GM20431 (cell line): ENCODE measurements at regions not wholly inside any gene's neighbourhood (a gene's known extent, or its start where the extent isn't known, plus 50 kb on each side); places are given as distances from the start of the nearest gene placed in this dataset.

Experiments used
- in situ Hi-C: fragments of 300-500 bp; cut with MseI, MboI; formaldehyde crosslinking; loops from one replicate; pipeline ENCODE4 v1.15.0; 2020; ENCODE audit warnings: low sequenced_read_pairs; ENCODE audit not compliant: unreplicated experiment

DNA sequence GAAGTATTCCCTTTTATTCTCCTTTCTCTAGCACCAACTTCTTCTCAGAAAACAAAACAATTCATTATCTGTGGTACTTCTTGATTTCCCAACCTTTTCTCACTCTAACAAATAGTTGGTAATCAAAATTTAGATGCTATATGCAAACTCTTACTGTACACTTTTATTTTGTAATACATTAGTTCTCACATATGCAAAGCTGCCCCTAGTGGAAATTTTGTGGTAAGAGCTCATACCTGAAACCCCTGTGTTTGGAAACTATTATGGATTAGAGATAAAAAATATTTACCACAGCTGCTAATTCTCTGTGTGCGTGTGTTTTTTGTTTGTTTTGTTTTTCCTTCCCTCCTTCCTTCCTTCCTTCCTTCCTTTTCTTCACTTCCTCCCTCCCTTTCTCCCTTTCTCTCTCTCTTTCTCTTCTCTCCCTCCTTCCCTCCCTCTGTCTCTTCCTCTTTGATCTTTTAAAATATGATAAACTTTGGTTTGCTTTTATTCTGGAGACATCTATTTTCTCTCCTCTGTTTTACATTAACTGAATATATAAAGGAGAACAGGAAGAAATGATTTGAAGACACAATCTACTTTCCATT is 537.4 kb downstream of the SLITRK6 start:
- in situ Hi-C loops, result no loop called here

DNA sequence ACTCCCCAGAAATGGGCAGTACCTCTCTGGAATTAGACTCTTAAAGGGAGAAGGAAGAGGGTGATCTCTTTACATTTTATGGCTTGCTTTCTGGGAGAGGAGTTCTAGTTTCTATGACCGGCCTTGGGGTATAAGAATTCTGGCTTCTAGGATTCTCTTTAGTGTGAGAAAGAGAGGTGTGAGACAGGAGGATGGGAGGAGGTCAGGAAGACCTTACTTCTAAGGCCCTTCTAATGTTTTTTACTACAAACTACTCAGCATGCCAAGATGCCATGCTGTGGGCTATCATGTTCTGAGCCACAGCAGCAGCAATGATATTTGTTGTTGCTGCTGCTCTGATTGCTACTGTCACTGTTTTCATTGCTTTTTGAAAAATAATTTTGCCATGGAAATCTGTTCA is 538.3 kb downstream of the SLITRK6 start:
- in situ Hi-C loops, result no loop called here

DNA sequence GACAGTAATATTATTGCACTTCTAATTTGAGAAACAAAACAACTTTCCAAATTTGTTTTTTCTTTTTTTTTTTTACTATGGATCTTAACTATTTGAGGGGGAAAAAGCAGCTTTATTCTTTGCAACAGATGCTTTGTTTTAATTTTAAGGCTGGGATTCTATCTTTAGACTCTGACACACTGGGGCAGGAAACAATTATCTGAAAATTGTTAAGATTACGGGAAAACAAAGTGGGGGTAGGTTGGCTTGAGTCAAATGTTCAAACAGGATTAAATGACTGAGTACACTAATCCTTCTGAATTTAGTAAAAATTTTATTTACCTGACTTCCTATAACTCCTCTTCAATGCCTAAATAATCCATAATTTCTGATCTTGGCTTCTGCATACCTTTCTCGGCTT is 543.2 kb downstream of the SLITRK6 start:
- in situ Hi-C loops, result no loop called here

DNA sequence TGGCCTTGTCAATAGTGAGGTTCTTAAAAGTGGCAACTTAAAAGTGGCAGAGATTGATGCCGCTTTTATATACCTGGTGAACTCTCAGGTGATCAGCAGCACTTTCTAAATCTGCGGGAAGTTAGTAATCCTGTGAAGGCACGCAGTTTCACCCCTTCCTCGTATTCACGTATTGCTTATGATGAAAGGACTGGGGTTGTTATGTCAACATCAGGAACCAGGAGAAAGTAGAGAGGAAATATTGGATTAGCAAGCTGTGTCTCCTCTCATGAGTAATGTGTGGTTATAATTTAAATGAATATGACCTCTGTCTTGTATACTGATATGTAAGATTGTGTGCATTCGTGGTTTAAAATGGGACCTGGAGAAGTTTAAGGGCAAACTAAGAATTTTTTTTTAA is 544.6 kb downstream of the SLITRK6 start:
- in situ Hi-C loops, result no loop called here

DNA sequence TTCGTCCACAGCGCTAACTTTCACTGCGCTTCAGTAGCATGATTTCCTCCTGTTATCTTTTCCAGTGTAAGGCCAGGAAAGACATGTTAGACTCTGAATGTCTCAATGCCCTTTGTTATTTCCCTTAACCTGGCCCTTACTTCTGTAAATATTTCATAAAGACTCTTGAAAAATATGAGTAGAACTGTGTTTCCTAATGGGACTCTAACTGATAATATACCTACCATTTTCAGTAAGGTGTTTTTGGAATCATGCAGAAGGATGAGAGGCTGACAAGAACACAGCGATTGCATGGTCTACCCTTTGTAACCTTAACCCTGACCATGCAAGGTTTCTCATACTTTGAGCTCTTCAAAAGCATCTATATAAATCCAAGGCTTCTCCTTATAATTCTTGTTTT is 550.1 kb downstream of the SLITRK6 start:
- in situ Hi-C loops, result no loop called here

DNA sequence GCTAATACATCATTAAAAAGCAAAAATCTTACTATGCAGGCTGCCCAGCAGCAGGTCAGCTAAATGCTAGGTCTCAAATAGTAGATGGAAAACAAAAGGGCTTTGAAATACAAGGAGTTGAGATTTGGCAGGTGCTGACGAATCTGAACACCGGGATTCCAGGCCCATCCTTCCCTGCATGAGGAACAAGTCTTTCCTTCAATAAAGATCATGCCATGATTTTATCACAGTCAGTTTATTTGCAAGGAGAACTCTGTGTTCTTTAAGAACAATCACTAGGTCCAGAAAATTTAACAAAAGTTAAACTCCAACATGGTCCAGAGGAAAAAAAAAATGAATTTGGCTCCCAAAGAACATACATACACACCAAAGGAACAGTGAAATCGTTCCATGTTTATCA is 551.4 kb downstream of the SLITRK6 start:
- in situ Hi-C loops, result no loop called here

DNA sequence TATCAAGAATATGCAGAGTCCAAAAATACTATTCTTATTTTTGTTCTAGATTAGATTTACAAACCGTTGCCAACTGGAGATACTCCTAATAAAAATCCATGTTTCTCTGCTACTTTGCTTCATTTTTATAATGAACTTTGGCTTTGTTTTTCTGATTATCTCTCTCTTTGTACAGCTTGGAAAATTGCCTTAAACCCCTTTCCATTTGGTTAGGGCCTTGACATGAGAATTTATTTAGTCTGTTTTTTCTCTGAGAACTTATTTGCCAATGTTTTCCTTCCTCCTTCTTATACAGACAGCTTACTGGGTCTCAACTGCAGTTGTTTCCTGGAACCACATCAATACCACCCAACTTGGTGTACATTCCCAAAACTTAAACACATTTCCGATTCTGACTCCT is 555.4 kb downstream of the SLITRK6 start:
- in situ Hi-C loops, result no loop called here

DNA sequence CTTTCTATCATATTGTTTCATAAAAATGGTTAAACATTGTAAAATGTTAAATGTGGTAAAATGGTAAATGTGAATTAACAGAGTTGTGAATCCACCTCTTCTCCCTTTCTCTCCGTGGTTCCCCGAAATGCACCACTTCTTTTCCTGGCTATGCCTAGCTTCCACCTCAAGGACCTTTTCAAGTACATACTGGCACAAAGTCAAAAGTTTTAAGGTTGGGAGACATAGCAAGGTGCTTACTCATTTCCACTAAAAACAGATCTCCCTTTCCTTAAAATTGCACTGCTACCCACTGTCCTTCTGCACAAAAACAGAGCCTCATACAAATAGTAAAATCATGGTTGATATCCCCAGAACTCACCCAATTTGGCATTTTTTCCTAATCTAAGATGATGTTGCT is 558.2 kb downstream of the SLITRK6 start:
- in situ Hi-C loops, result no loop called here

DNA sequence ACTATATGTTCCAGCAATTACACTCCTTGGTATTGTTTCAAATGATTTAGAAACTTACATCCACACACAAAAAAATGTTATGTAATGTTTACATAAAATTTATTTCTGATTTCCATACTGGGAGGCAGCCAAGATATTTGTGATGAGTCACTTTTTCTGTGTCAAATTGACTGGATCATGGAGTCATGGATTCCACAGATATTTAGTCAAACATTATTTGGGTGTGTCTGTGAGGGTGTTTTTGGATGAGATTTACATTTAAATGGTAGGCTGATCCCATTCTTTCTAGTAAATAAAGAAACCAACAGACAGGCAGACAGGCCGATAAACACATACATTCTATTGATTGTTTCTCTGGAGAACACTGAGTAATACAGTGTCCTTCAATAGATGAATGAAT is 562.8 kb downstream of the SLITRK6 start:
- in situ Hi-C loops, result no loop called here

DNA sequence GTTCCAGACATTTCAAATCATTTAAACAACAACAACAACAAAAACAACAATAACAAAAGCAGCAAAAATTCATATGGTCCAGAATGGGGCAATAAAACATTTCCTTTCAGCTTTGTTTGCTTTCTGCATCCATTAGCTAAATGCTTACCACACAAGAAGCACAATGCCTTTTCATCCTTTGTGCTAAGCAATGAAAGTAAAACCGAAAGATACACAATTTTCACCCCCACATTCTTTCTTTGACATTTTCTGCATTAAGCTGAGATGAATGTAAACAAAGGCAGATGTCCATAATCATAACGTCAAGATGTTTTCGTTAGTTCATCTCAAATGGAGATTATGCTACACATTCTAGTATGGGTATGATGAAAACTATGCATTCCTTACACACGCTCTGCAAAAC is 568.5 kb downstream of the SLITRK6 start:
- in situ Hi-C loops, result no loop called here

DNA sequence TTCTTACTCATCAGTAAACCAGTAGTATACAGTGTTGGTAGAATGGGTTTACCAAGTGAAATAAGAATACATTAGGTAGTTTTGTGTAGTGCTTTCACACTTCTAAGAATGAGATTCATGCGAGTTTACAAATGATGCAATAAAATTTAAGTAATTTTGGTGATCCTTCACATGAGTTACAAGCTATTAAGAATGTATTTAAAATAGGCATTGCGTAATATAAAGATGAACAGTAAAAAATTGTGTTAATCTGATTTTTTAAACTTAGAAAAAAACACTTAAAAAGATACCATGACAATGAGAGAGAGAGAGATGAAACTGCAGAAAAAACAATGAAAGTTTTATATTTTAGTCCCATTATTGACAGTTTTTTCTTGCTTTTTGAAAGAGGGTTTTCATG is 570.5 kb downstream of the SLITRK6 start:
- in situ Hi-C loops, result no loop called here

DNA sequence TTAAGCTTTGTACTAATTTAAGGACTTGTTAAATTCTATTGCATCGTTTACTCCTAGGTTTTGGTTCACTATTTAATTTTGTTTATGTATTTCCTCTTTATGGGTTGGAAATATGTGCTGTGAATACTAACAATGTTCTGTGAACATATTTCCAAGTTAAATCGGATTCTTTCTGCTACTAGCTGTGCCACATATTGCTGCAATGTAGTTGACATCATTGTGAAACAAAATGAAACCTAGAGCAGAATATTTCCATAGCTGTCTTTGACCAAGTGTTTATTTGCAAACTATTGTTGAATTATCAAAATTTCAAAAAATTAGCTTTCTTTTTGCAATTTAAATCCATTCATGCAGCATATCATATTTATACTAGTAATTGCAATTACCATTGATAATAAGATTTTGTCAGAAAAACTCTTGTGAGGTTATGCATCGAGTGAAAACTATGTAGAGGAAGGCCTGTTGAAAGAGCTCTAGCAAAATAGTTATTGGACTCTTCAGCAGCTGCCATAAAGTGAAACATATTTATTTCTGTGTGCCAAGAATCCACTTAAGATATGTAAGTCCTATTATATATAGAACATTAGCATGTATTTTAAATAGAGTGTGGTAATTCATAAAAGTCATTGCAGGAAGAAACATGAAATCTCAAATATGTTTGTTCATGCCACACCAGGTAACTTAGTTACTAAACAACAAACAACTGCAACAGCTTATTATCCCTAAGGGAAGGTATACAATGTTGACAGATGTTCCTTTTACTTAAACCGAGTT is 575.1 kb downstream of the SLITRK6 start:
- in situ Hi-C loops, result no loop called here

DNA sequence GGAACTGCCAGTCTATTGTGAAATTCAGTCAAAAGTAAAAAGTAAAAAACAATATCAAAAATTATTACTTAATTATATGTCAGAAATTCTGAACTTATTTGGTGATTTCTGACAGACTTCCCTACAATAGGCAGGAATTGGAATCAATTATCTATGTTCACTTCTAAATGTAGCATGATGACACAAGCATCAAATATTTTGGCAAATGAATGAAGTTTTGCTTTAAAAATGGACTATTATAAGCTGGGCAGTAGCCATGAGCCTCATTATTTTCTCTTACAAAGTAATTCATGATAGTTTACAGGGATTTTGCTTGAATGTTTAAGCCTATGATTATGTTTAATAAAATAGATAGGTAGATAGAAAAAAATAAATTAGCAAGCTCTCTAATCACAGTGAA is 582.6 kb downstream of the SLITRK6 start:
- in situ Hi-C loops, result no loop called here

DNA sequence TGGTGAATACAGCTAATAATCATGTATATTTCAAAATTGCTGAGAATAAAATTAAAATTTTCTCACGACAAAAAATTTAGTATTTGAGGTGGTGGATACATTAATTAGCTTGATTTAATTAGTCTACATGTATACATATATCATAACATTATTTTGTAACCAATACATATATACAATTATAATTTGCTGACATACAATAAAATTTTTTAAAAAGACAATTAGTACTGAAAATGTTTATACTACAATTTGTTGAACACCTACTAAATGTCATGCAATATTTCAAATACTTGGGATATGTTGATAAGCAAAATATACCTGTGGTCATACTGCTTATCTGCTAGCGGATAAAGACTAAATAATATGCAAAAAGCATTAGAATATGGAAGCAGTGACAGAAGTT is 586.5 kb downstream of the SLITRK6 start:
- in situ Hi-C loops, result no loop called here

DNA sequence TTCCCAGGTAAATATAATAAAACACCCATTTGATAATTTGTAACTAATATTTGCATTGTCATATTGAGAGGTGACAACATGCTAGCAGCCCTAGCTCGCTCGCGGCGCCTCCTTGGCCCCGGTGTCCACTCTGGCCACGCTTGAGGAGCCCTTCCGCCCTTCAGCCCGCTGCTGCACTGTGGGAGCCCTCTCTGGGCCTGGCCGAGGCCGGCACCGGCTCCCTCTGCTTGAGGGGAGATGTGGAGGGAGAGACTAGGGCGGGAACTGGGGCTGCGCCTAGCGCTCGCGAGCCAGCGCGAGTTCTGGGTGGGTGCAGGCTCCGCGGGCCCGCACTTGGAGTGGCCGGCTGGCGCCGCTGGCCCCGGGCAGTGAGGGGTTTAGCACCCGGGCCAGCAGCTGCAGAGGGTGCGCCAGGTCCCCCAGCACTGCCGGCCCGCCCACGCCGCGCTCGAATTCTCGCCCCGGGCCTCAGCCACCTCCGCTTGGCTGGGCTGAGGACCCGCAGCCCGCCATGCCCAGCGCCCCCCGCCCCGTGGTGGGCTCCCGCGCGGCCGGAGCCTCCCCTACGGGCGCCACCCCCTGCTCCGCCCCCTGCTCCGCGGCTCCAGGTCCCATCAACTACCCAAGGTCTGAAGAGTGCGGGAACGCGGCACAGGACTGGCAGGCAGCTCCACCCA is 594.4 kb downstream of the SLITRK6 start:
- in situ Hi-C loops, result no loop called here

DNA sequence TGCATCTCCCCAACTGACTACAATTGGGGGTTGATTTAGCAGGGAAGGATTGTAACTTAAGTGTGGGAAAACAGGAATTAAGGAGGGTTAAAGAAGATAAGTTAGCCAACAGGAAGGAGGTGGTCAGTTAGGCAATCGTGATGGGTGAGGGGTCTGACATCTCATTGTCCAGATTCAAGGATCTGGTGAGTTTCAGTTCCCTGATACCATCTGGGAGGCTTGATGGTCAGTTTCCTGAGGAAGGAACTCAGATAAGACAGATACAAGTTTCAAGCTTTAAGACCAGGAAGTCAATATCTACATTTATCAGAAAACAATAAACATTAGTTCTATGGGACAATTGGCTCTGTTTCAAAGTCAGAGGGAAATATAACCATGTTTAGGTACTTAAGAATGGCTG is 601.8 kb downstream of the SLITRK6 start:
- in situ Hi-C loops, result no loop called here

DNA sequence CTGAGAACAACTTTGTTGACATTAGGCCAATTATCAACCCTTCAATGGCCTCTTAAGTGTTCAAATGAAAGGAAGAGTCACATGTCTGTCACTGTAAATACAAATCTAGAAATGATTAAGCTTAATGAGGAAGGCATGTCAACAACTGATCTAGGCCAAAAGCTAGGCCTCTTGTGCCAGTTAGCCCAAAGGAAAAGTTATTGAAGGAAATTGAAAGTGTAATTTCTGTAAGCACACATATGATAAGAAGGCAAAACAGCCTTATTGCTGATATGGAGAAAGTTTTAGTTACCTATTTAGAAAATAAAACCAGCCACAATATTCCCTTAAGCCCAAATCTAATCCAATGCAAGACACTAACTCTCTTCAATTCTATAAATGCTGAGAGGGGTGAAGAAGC is 604.7 kb downstream of the SLITRK6 start:
- in situ Hi-C loops, result no loop called here

DNA sequence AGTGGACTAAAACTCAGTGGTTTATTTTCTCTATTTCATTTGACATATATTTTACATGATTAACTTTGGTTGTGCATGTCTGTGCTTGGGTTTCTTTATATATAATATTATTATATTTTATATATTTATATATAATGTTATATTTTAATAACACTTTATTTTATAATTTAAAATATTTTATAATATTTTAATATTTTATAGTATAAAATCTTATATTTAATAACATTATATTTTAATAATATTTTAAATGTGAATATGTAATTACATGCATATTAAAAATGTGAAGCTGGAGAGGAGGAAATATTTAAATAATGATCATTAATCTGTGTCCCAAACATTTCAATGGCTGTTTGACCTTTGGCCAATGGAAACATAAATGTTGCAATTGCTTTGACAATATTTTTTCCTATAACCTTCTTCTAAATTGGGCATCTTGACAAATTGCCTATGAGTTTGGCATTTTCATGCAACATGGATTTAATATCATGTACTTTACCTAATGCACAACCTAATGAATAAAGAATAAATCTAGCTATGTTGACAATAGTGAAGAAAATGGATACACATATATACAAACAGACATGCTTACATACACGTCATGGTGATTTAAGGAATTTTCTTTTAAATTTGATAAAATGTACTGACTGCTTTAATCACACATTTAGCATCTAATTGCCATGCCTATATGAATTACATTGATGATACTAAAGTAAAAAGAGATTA is 607.1 kb downstream of the SLITRK6 start:
- in situ Hi-C loops, result no loop called here

DNA sequence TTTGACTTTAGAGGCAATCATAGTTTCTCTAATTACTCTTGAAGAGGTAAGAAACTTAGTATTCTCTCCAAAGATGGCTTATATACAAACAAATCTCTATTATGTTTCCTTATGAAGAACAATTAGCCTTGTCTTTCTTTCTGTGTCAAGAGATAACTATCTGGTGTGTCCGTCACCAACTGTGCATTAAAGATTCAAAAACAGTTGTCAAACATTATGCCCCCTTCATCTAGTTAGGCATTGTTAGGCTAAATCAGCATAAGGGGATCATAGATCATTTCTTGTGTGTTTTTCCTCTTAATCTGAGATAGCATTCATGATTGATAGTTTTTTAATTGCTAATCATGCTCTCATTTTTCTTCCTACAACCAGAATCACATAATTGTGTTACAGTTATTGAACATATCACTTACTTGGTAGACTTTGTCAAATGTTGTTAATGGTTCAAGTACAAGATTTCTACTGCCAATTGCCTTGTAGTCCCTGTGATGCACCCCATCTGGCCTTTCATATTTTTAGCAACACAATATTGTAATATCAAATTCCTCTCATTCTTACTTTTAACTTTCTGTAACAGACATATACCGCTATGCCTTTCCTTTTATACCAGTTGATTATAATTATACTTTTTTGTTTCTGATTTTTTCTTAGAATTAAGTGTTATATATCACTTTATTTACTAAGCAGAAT is 612.7 kb downstream of the SLITRK6 start:
- in situ Hi-C loops, result no loop called here

DNA sequence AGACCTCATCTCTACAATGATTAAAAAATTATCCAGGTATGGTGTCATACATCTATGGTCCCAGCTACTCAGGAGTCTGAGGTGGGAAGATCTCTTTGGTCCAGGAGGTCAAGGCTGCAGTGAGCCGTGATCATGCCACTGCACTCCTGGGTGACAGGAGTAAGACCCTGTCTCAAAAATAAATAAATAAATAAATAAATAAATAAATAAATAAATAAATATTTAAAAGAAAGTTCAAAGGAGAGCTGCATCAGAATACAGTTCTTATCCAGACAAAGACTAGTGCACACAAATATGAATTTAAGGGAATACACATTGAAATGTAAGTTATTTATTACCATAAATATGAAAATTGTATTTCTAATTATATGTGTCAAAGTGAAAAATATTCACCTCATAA is 624.9 kb downstream of the SLITRK6 start:
- in situ Hi-C loops, result no loop called here
